A673 (cell line): ENCODE measurements at regions not wholly inside any gene's neighbourhood (a gene's known extent, or its start where the extent isn't known, plus 50 kb on each side); places are given as distances from the start of the nearest gene placed in this dataset.

ENCODE experiments used
- CTCF ChIP-seq: fragments of 300-800, 200-600 bp; sonication (generic); conservative IDR thresholded peaks from 2 replicates; pipeline ENCODE4 v1.5.1; 2017; ENCODE audit warnings: low read depth, mild to moderate bottlenecking, antibody characterized with exemption, low read length, moderate library complexity, mixed read lengths
- EZH2 ChIP-seq: fragments of 200-600 bp; sonication (generic); IDR thresholded peaks from 2 replicates; pipeline ENCODE4 v1.6.1; 2017; ENCODE audit warnings: borderline replicate concordance, low read depth, mild to moderate bottlenecking, mixed read lengths, antibody characterized with exemption, low read length; ENCODE audit not compliant: poor library complexity, severe bottlenecking

DNA sequence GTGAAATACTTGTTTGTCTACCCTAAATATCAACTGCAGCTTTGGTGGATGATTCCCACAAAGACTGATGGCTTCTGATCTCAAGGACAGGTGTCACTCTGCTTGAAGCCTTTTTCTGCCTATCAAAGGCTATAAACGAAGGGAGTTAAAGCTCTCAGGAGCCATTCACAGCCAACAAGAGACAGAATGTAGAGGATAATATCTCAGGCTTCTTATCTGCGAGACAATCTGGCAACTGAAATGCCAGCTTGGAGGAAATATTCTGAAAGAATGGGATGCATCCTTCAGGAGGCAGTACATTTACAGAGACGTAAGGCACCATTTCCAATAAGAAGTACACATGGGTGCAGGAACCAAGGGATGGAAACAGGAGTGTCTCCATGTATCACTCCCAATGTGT lies 549.4 kb downstream of the GPAM start:
- no peak for TF ChIP-seq CTCF
- TF ChIP-seq EZH2: no peak
